Chondrocyte (in vitro differentiated cells): ENCODE measurements at regions not wholly inside any gene's neighbourhood (a gene's known extent, or its start where the extent isn't known, plus 50 kb on each side); places are given as distances from the start of the nearest gene placed in this dataset.

Experiments used
- DNase-seq: peaks from one replicate; pipeline ENCODE4 v3.0.0; 2021; ENCODE audit warnings: mixed read lengths, low spot score
- H3K27ac Mint-ChIP-seq: one replicate; pipeline ENCODE4 v1.8.0; 2021; ENCODE audit warnings: mild to moderate bottlenecking, moderate library complexity, mixed read lengths; ENCODE audit not compliant: unreplicated experiment
- H3K27me3 Mint-ChIP-seq: 2 replicates; pipeline ENCODE4 v1.8.0; 2021; ENCODE audit warnings: low read depth, mixed read lengths
- H3K36me3 Mint-ChIP-seq: 2 replicates; pipeline ENCODE4 v1.8.0; 2021; ENCODE audit warnings: low read depth, mixed read lengths
- H3K4me1 Mint-ChIP-seq: 2 replicates; pipeline ENCODE4 v1.8.0; 2021; ENCODE audit warnings: low read depth, mild to moderate bottlenecking, mixed read lengths
- H3K4me3 Mint-ChIP-seq: one replicate; pipeline ENCODE4 v1.8.0; 2021; ENCODE audit warnings: mild to moderate bottlenecking, moderate library complexity, mixed read lengths; ENCODE audit not compliant: unreplicated experiment
- H3K9me3 Mint-ChIP-seq: 2 replicates; pipeline ENCODE4 v1.8.0; 2021; ENCODE audit warnings: low read depth, mixed read lengths
- CTCF ChIP-seq: fragments of 200-600 bp; sonication (generic); IDR thresholded peaks from 2 replicates; pipeline ENCODE4 v1.5.0; 2021; ENCODE audit warnings: antibody characterized with exemption, mild to moderate bottlenecking, moderate library complexity

GRCh38 chr2:138298120-138298814 is 203.3 kb upstream of the SPOPL start:
- no peak overlapping the region for H3K27ac Mint-ChIP-seq
- H3K36me3 Mint-ChIP-seq, result no peaks in the 10 kb centered on the region
- peaks cover 9% of the 10 kb centered on the region for H3K4me1 Mint-ChIP-seq
- no peak overlapping the region for H3K4me3 Mint-ChIP-seq
- H3K9me3 Mint-ChIP-seq, result no peaks in the 10 kb centered on the region
- no peaks in the 10 kb centered on the region for H3K27me3 Mint-ChIP-seq
- DNase-seq, result peak; percentile 60
- no peak for TF ChIP-seq CTCF

GRCh38 chr2:138298900-138299299 is 202.7 kb upstream of the SPOPL start:
- Mint-ChIP-seq H3K36me3 (no peaks in the 10 kb centered on the region), H3K9me3 (no peaks in the 10 kb centered on the region), H3K4me3 (no peak overlapping the region), H3K4me1 (peaks cover 9% of the 10 kb centered on the region), H3K27ac (no peak overlapping the region), H3K27me3 (no peaks in the 10 kb centered on the region)
- TF ChIP-seq CTCF, result no peak
- DNase-seq, result no peak

- H3K4me1 Mint-ChIP-seq, result no peaks in the 10 kb centered on the region
- H3K27me3 Mint-ChIP-seq, result peaks cover 10% of the 10 kb centered on the region
- H3K9me3 Mint-ChIP-seq, result no peaks in the 10 kb centered on the region
- no peak for DNase-seq
- no peak overlapping the region for H3K27ac Mint-ChIP-seq
- no peaks in the 10 kb centered on the region for H3K36me3 Mint-ChIP-seq
- no peak overlapping the region for H3K4me3 Mint-ChIP-seq
- no peak for TF ChIP-seq CTCF
Measured at GRCh38 chr2:138306626-138307025, 194.9 kb upstream of the SPOPL start.

- Mint-ChIP-seq H3K27ac (no peak overlapping the region), H3K4me3 (no peak overlapping the region), H3K4me1 (no peaks in the 10 kb centered on the region), H3K36me3 (no peaks in the 10 kb centered on the region), H3K27me3 (peaks cover 10% of the 10 kb centered on the region), H3K9me3 (no peaks in the 10 kb centered on the region)
- TF ChIP-seq CTCF, result no peak
- no peak for DNase-seq
Measured at GRCh38 chr2:138307099-138307498, 194.5 kb upstream of the SPOPL start.

- Mint-ChIP-seq H3K36me3 (no peaks in the 10 kb centered on the region), H3K9me3 (peaks cover 3% of the 10 kb centered on the region), H3K27me3 (peaks cover 14% of the 10 kb centered on the region), H3K4me1 (no peaks in the 10 kb centered on the region), H3K4me3 (no peak overlapping the region), H3K27ac (no peak overlapping the region)
- no peak for DNase-seq
- TF ChIP-seq CTCF, result no peak
Measured at GRCh38 chr2:138309760-138310159, 191.8 kb upstream of the SPOPL start.
